LNCaP clone FGC (cell line): ENCODE measurements at regions not wholly inside any gene's neighbourhood (a gene's known extent, or its start where the extent isn't known, plus 50 kb on each side); places are given as distances from the start of the nearest gene placed in this dataset.

Experiments
- DNase-seq: peaks from one replicate; pipeline ENCODE4 v3.0.0-alpha.2; 2011; ENCODE audit warnings: low read depth
- H3K4me3 ChIP-seq: 2 replicates; pipeline ENCODE4 v1.5.1; 2011; ENCODE audit warnings: mild to moderate bottlenecking, low read depth, low read length, control low read depth
- TF ChIP-seq, protein P1 (sequence below): IDR thresholded peaks from 2 replicates; pipeline ENCODE4 v1.5.1; 2012; ENCODE audit warnings: mild to moderate bottlenecking; ENCODE audit not compliant: control insufficient read depth, insufficient read depth; ENCODE audit errors: extremely low read depth

DNA sequence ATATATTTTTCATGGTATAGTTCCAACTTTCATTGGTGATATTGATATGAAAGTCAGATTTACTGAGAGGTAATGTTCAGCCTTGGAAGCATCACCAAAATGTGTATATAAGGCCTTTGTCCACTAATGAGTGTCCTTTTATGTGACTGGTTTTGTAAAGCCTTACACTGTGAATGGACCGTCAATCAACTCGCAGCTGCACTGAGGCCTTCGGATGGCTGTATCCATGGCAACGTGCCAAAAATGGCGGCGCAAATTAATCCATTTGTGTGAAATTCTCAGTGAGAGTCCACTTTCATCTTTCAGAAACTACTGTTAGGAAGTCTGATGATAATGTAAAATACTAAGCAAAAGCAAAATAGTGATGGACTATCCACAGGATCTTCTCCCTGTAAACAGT is 131.7 kb downstream of the SPCS3 start:
- TF ChIP-seq, protein P1, sequence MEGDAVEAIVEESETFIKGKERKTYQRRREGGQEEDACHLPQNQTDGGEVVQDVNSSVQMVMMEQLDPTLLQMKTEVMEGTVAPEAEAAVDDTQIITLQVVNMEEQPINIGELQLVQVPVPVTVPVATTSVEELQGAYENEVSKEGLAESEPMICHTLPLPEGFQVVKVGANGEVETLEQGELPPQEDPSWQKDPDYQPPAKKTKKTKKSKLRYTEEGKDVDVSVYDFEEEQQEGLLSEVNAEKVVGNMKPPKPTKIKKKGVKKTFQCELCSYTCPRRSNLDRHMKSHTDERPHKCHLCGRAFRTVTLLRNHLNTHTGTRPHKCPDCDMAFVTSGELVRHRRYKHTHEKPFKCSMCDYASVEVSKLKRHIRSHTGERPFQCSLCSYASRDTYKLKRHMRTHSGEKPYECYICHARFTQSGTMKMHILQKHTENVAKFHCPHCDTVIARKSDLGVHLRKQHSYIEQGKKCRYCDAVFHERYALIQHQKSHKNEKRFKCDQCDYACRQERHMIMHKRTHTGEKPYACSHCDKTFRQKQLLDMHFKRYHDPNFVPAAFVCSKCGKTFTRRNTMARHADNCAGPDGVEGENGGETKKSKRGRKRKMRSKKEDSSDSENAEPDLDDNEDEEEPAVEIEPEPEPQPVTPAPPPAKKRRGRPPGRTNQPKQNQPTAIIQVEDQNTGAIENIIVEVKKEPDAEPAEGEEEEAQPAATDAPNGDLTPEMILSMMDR, result no peak
- H3K4me3 ChIP-seq, result no peak overlapping the region
- DNase-seq, result no peak

DNA sequence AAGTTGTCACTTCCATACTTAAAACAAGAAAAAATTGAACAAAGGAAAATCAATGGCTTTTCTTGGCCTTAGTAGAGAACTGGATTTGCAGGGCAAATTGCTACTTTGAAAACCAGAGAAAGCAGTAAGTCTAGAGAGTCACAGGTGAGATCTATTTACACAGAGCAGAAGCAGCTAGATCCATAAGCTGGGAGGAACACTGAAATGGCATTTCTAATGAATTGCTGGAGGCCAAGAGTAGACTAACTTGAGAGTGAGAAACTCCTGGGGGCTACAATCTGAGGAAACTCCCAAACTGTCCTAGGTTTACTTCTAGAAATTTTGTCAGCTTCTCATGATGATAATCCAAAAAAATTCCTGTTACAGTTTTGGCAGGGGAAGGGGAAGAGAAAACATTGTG is 133.3 kb downstream of the SPCS3 start:
- DNase-seq, result no peak
- TF ChIP-seq, protein P1, result no peak

DNA sequence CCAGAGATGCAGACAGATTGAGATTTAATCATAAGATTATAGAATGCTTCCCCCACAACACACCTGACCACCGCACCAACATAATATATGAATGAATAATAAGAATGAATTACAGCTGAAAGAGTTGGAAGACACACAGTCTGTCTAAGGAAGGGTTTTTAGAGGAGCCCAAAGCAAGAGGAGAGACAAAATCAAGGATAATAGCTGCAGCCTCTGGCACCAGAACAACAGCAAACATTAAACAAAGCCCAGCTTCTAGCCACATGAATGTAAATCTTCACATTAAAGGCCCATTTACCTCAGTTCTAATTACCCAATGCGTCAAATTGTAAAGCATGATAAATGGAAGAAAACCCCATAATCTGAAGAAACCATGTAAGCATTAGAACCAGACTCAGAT is 133.9 kb downstream of the SPCS3 start:
- H3K4me3 ChIP-seq, result no peak overlapping the region
- TF ChIP-seq, protein P1, result no peak
- DNase-seq, result no peak

More for the DNA sequence above, 133.3 kb downstream of the SPCS3 start:
- H3K4me3 ChIP-seq, result no peak overlapping the region

DNA sequence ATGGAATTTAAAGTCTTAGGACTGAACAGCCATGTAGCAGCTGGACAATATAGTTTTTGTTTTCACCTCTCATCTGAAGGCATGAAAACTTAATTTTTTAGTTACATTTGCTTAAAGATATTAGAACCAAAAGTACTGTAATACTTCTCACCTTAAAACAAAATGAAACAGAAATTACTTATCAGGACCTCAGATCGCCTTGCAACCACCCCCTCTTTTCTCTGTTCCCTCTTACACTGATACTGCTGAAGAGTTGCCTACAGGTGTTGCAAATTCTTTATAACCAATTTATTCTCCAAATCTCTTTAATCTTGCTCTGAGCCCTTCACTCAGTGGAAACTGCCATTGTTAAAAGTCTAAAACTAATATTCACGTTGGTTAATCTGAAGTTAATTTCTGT is 145.0 kb downstream of the SPCS3 start:
- TF ChIP-seq, protein P1, result no peak
- no peak overlapping the region for H3K4me3 ChIP-seq
- no peak for DNase-seq

DNA sequence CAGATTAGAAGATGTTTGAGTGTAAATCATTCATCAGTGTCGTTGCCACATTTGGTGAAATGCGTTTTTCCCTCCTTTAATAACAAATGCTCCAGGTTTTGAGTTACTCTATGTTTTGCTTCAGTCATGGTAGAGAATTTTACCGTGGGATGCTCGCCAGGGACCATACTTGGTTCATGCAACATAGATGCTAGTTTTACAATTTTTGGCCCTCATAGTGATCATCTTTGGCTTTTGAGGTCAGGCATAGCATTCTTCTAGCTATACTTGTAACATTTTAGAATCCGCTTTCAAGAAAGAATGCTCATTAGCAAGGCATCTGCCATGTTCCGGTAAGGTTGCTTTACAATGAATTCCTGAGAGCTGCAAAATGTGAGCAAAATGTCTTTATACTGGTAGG is 147.2 kb downstream of the SPCS3 start:
- DNase-seq, result no peak
- TF ChIP-seq, protein P1, result no peak

DNA sequence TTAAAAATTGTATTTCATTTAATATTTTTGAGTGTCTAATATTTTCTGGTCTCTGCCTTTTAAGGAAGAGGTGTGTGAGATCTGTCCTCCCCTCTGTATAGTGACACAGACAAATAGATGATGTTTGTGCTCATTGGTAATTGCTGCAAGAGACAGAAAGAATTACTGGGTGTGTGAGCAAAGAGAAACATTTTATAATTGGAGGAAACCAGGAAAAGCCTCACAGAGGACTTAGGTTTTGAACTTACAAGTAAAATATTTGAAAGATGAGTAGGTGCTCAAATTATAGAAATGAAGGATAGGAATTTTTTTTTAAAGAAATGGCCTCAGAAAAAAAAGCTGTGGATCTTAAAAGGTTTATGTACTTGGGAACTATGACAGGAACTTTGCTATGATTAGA is 149.8 kb downstream of the SPCS3 start:
- TF ChIP-seq, protein P1, result no peak
- no peak overlapping the region for H3K4me3 ChIP-seq
- DNase-seq, result no peak

More for the DNA sequence above, 147.2 kb downstream of the SPCS3 start:
- no peak overlapping the region for H3K4me3 ChIP-seq

DNA sequence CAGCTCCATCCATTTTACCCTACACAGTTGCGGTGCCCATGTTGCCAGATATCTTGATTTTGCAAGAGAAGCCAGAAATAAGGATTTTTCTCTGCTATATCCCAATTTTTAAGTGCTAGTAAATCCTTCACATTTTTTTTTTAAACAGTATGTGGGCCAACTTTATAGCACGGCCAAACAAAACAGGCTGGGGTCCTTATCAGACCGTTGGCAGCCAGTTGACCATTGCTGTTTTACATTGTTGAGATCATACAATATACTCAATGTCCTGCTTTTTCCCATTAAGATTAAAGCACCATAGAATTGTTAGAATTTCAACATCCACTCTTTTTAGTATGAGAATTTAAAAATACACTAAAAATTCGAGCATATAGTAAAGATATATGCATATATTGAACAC is 150.9 kb downstream of the SPCS3 start:
- DNase-seq, result no peak
- TF ChIP-seq, protein P1, result no peak
- no peak overlapping the region for H3K4me3 ChIP-seq
